NCI-H345 (cell line): ENCODE measurements at regions not wholly inside any gene's neighbourhood (a gene's known extent, or its start where the extent isn't known, plus 50 kb on each side); places are given as distances from the start of the nearest gene placed in this dataset.

ENCODE experiments used
- DNase-seq: peaks from one replicate; lab custom pipeline; 2025; lab: John Stamatoyannopoulos, UW

GRCh38 chr9:14031810-14032209 is 282.1 kb downstream of the NFIB start:
- DNase-seq, result no peak

- no peak for DNase-seq
These were observed 282.9 kb downstream of the NFIB start for GRCh38 chr9:14031060-14031414.

- peak; percentile 20 for DNase-seq
These were observed 283.4 kb downstream of the NFIB start for GRCh38 chr9:14030375-14031059.

GRCh38 chr9:14029806-14030374 is 284.1 kb downstream of the NFIB start:
- DNase-seq, result no peak

GRCh38 chr9:14027116-14027800 is 286.7 kb downstream of the NFIB start:
- no peak for DNase-seq

GRCh38 chr9:14025741-14026140 is 288.2 kb downstream of the NFIB start:
- DNase-seq, result no peak

GRCh38 chr9:14023285-14023684 is 290.7 kb downstream of the NFIB start:
- DNase-seq, result no peak

- no peak for DNase-seq
These were observed 291.9 kb downstream of the NFIB start for GRCh38 chr9:14021871-14022525.

GRCh38 chr9:14018081-14018480 is 295.9 kb downstream of the NFIB start:
- DNase-seq, result no peak

GRCh38 chr9:14014744-14015143 is 299.2 kb downstream of the NFIB start:
- DNase-seq, result no peak

- DNase-seq, result no peak
These were observed 299.7 kb downstream of the NFIB start for GRCh38 chr9:14014218-14014617.

GRCh38 chr9:14011799-14012560 is 302.0 kb downstream of the NFIB start:
- DNase-seq, result no peak

- no peak for DNase-seq
These were observed 306.7 kb downstream of the NFIB start for GRCh38 chr9:14007190-14007769.

GRCh38 chr9:14006386-14007187 is 307.4 kb downstream of the NFIB start:
- no peak for DNase-seq

- DNase-seq, result no peak
These were observed 309.8 kb downstream of the NFIB start for GRCh38 chr9:14004110-14004509.

- DNase-seq, result no peak
These were observed 319.7 kb downstream of the NFIB start for GRCh38 chr9:13994240-13994639.

- DNase-seq, result peak; percentile 78
These were observed 320.2 kb downstream of the NFIB start for GRCh38 chr9:13993632-13994185.

GRCh38 chr9:13992138-13993088 is 321.5 kb downstream of the NFIB start:
- DNase-seq, result peak; percentile 98

- no peak for DNase-seq
These were observed 322.5 kb downstream of the NFIB start for GRCh38 chr9:13991395-13991794.

GRCh38 chr9:13990994-13991393 is 322.9 kb downstream of the NFIB start:
- DNase-seq, result no peak
